C4-2B (cell line): ENCODE measurements at regions not wholly inside any gene's neighbourhood (a gene's known extent, or its start where the extent isn't known, plus 50 kb on each side); places are given as distances from the start of the nearest gene placed in this dataset.

ENCODE experiments used
- ZFX ChIP-seq: fragments of 450-650 bp; IDR thresholded peaks from 2 replicates; pipeline ENCODE4 v1.6.1; 2017
- TF ChIP-seq, protein P1 (sequence below): fragments of 450-650 bp; conservative IDR thresholded peaks from 2 replicates; pipeline ENCODE4 v1.5.1; 2017; ENCODE audit warnings: mild to moderate bottlenecking

- TF ChIP-seq, protein P1, sequence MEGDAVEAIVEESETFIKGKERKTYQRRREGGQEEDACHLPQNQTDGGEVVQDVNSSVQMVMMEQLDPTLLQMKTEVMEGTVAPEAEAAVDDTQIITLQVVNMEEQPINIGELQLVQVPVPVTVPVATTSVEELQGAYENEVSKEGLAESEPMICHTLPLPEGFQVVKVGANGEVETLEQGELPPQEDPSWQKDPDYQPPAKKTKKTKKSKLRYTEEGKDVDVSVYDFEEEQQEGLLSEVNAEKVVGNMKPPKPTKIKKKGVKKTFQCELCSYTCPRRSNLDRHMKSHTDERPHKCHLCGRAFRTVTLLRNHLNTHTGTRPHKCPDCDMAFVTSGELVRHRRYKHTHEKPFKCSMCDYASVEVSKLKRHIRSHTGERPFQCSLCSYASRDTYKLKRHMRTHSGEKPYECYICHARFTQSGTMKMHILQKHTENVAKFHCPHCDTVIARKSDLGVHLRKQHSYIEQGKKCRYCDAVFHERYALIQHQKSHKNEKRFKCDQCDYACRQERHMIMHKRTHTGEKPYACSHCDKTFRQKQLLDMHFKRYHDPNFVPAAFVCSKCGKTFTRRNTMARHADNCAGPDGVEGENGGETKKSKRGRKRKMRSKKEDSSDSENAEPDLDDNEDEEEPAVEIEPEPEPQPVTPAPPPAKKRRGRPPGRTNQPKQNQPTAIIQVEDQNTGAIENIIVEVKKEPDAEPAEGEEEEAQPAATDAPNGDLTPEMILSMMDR = no peak
- TF ChIP-seq ZFX = no peak
Observed at GRCh38 chr9:26768145-26768544, 124.5 kb downstream of the CAAP1 start.
